AG04449 (cell line): ENCODE measurements at regions not wholly inside any gene's neighbourhood (a gene's known extent, or its start where the extent isn't known, plus 50 kb on each side); places are given as distances from the start of the nearest gene placed in this dataset.
"Not testable (repeated sequence)": the region's sequence is repeated elsewhere in the genome, so short reads cannot be mapped to it uniquely, and the experiment has no call there.

Experiments
- CTCF ChIA-PET: fragments of 350-600 bp; formaldehyde crosslinking; extraction: SDS; loops from one replicate; lab custom pipeline; 2021; ENCODE audit warnings: antibody characterized with exemption; lab: Yijun Ruan, JAX
- POLR2A ChIA-PET: fragments of 400-600, 350-600 bp; formaldehyde crosslinking; extraction: SDS; loops from one replicate; lab custom pipeline; 2020; ENCODE audit warnings: antibody characterized with exemption, inconsistent platforms; lab: Yijun Ruan, JAX
- DNase-seq: peaks from one replicate; pipeline ENCODE4 v3.0.0-alpha.2; 2010; ENCODE audit warnings: low read depth, low spot score
- H3K4me3 ChIP-seq: 2 replicates; pipeline ENCODE4 v1.5.1; 2011; ENCODE audit warnings: low read depth, mild to moderate bottlenecking, control low read depth, low read length
- TF ChIP-seq, protein P1 (sequence below): IDR thresholded peaks from one replicate; pipeline ENCODE4 v1.5.1; 2011; ENCODE audit warnings: mild to moderate bottlenecking, moderate library complexity, low read length, control low read depth, inconsistent platforms; ENCODE audit not compliant: insufficient read depth; ENCODE audit errors: missing control alignments

- no peak overlapping the region for H3K4me3 ChIP-seq
- ChIA-PET CTCF (interaction anchor here (0.8 to 3.5 kb wide), 2 partner anchors 55 to 303 kb away, joined by 3 to 14 read pairs; no protein-coding TSS in a partner anchor), POLR2A (interaction anchor here (0.7 kb wide), 1 partner anchor 1476 kb away, joined by 3 read pairs; no protein-coding TSS in a partner anchor)
- TF ChIP-seq, protein P1, sequence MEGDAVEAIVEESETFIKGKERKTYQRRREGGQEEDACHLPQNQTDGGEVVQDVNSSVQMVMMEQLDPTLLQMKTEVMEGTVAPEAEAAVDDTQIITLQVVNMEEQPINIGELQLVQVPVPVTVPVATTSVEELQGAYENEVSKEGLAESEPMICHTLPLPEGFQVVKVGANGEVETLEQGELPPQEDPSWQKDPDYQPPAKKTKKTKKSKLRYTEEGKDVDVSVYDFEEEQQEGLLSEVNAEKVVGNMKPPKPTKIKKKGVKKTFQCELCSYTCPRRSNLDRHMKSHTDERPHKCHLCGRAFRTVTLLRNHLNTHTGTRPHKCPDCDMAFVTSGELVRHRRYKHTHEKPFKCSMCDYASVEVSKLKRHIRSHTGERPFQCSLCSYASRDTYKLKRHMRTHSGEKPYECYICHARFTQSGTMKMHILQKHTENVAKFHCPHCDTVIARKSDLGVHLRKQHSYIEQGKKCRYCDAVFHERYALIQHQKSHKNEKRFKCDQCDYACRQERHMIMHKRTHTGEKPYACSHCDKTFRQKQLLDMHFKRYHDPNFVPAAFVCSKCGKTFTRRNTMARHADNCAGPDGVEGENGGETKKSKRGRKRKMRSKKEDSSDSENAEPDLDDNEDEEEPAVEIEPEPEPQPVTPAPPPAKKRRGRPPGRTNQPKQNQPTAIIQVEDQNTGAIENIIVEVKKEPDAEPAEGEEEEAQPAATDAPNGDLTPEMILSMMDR, result no peak
- DNase-seq, result no peak
These were observed 99.2 kb upstream of the LYZL2 start for GRCh38 chr10:30728766-30729165.

DNA sequence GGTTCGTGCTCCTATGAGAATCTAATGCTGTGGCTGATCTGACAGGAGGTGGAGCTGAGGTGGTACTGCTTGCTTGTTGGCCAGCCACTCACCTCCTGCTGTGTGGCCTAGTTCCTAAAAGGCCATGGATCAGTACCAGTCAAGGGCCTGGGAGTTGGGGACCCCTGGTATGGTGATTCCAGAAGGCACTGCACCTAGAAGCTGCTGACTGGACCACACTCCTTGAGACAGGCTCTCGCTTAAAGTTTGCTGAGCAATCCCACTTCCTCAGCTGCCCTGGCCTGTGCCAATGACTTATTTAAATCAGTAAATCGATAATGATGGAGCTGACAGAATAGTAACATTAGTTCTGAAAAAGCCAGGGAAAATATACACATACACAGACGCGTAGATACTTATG lies 98.6 kb upstream of the LYZL2 start:
- H3K4me3 ChIP-seq, result no peak overlapping the region
- POLR2A ChIA-PET, result no interaction called here
- TF ChIP-seq, protein P1, result no peak
- no peak for DNase-seq
- CTCF ChIA-PET, result interaction anchor here (0.8 to 3.5 kb wide), 2 partner anchors 56 to 304 kb away, joined by 3 to 14 read pairs; no protein-coding TSS in a partner anchor

- no peak overlapping the region for H3K4me3 ChIP-seq
- ChIA-PET POLR2A (no interaction called here), CTCF (interaction anchor here (0.9 to 3.5 kb wide), 3 partner anchors 42 to 859 kb away, joined by 3 to 14 read pairs (median 3); no protein-coding TSS in a partner anchor)
- no peak for DNase-seq
- TF ChIP-seq, protein P1, result no peak
These were observed 98.0 kb upstream of the LYZL2 start for GRCh38 chr10:30727524-30727923.

- TF ChIP-seq, protein P1, result peak; percentile 78
- CTCF ChIA-PET, result interaction anchor here (0.7 to 3.5 kb wide), 10 partner anchors 9 to 1136 kb away, joined by 3 to 14 read pairs (median 3); no protein-coding TSS in a partner anchor
- DNase-seq, H3K4me3 ChIP-seq, POLR2A ChIA-PET: not testable (repeated sequence)
These were observed 97.3 kb upstream of the LYZL2 start for GRCh38 chr10:30726783-30727414.

DNA sequence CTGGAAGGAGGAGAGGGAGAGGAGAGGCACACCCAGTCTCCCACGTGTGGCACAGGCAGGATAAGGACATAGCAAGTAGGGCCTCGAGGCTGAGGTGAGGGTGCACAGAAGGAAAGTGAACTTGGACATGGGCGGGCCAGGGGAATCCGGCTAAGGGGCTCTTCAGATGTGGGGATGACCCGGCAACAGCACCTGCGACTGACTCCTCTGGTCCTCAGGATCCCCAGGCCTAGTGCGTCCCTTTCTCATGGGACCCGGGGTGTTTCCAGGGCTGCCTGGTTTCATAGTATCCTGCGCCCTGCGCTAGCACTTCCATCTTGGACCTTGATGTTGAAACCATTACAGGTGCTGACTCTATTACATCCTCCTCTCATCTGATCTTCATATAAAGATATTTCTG lies 96.1 kb upstream of the LYZL2 start:
- TF ChIP-seq, protein P1, result no peak
- CTCF ChIA-PET, result interaction anchor here (0.7 to 1.4 kb wide), 4 partner anchors 8 to 96 kb away, joined by 3 to 4 read pairs (median 3); no protein-coding TSS in a partner anchor
- POLR2A ChIA-PET, result no interaction called here
- no peak overlapping the region for H3K4me3 ChIP-seq
- no peak for DNase-seq

GRCh38 chr10:30724296-30724695 lies 94.7 kb upstream of the LYZL2 start:
- ChIA-PET CTCF (interaction anchor here (1.2 to 1.4 kb wide), 2 partner anchors 9 to 16 kb away, joined by 3 to 4 read pairs; no protein-coding TSS in a partner anchor), POLR2A (no interaction called here)
- DNase-seq, result no peak
- H3K4me3 ChIP-seq, result no peak overlapping the region
- TF ChIP-seq, protein P1, result no peak
